ENCODE measurements at regions not wholly inside any gene's neighbourhood (a gene's known extent, or its start where the extent isn't known, plus 50 kb on each side); places are given as distances from the start of the nearest gene placed in this dataset.

- no peak overlapping the region for H3K9ac ChIP-seq
- H3K4me1 ChIP-seq: no peaks in the 10 kb centered on the region
- no peak for TF ChIP-seq Cebpa-rat (IDR thresholded peaks at IDR 0.05)
- no peak overlapping the region for H3K4me3 ChIP-seq
- peaks cover 14 to 22% (median 17%) of the 10 kb centered on the region in 11 experiments for H3K9me3 ChIP-seq (replicated peaks in 1 of 11)
- H4K20me1 ChIP-seq: no peaks in the 10 kb centered on the region
- no peaks in the 10 kb centered on the region for H3K36me3 ChIP-seq
- no peak overlapping the region for H3K27ac ChIP-seq
- no peak overlapping the region for H3K4me2 ChIP-seq
- no peaks in the 10 kb centered on the region for H3K27me3 ChIP-seq
Measured at GRCh38 chr4:187436251-187436650, 559.3 kb upstream of the ZFP42 start.

- no peaks in the 10 kb centered on the region for H4K20me1 ChIP-seq
- no peak for TF ChIP-seq Cebpa-rat (IDR thresholded peaks at IDR 0.05)
- H3K27me3 ChIP-seq: no peaks in the 10 kb centered on the region
- no peak overlapping the region for H3K9ac ChIP-seq
- H3K36me3 ChIP-seq: no peaks in the 10 kb centered on the region
- no peak overlapping the region for H3K4me3 ChIP-seq
- no peaks in the 10 kb centered on the region for H3K9me3 ChIP-seq (replicated peaks in 1 of 11)
- H3K4me1 ChIP-seq: no peaks in the 10 kb centered on the region
- no peak overlapping the region for H3K4me2 ChIP-seq
- H3K27ac ChIP-seq: no peak overlapping the region
Measured at GRCh38 chr4:187444061-187444460, 551.5 kb upstream of the ZFP42 start.

- no peak overlapping the region for H3K9ac ChIP-seq
- H4K20me1 ChIP-seq: no peaks in the 10 kb centered on the region
- no peaks in the 10 kb centered on the region for H3K4me1 ChIP-seq
- no peak overlapping the region for H3K4me3 ChIP-seq
- no peaks in the 10 kb centered on the region for H3K36me3 ChIP-seq
- H3K4me2 ChIP-seq: no peak overlapping the region
- H3K27me3 ChIP-seq: no peaks in the 10 kb centered on the region
- no peak overlapping the region for H3K27ac ChIP-seq
- no peak for TF ChIP-seq Cebpa-rat (IDR thresholded peaks at IDR 0.05)
- no peaks in the 10 kb centered on the region for H3K9me3 ChIP-seq (replicated peaks in 1 of 11)
Measured at GRCh38 chr4:187449702-187450101, 545.9 kb upstream of the ZFP42 start.

- no peak overlapping the region for H3K27ac ChIP-seq
- no peak overlapping the region for H3K4me3 ChIP-seq
- H3K4me1 ChIP-seq: no peaks in the 10 kb centered on the region
- H3K36me3 ChIP-seq: no peaks in the 10 kb centered on the region
- H3K9ac ChIP-seq: no peak overlapping the region
- H4K20me1 ChIP-seq: no peaks in the 10 kb centered on the region
- H3K27me3 ChIP-seq: no peaks in the 10 kb centered on the region
- no peak overlapping the region for H3K4me2 ChIP-seq
- TF ChIP-seq Cebpa-rat (IDR thresholded peaks at IDR 0.05): no peak
- H3K9me3 ChIP-seq (replicated peaks in 1 of 11): no peaks in the 10 kb centered on the region
Measured at GRCh38 chr4:187451776-187452175, 543.8 kb upstream of the ZFP42 start.

GRCh38 chr4:187460016-187460415, 535.6 kb upstream of the ZFP42 start:
- Histone ChIP-seq H3K27ac (no peak overlapping the region), H3K4me1 (no peaks in the 10 kb centered on the region), H3K4me3 (no peak overlapping the region), H3K9ac (no peak overlapping the region), H3K36me3 (no peaks in the 10 kb centered on the region), H3K27me3 (no peaks in the 10 kb centered on the region), H3K9me3 (replicated peaks in 1 of 11) (no peaks in the 10 kb centered on the region), H4K20me1 (no peaks in the 10 kb centered on the region), H3K4me2 (no peak overlapping the region)
- TF ChIP-seq Cebpa-rat (IDR thresholded peaks at IDR 0.05): no peak

- no peaks in the 10 kb centered on the region for H3K36me3 ChIP-seq
- H3K4me1 ChIP-seq: no peaks in the 10 kb centered on the region
- no peak overlapping the region for H3K9ac ChIP-seq
- no peak for TF ChIP-seq Cebpa-rat (IDR thresholded peaks at IDR 0.05)
- H3K27ac ChIP-seq: no peak overlapping the region
- H3K4me2 ChIP-seq: no peak overlapping the region
- no peaks in the 10 kb centered on the region for H3K9me3 ChIP-seq (replicated peaks in 1 of 11)
- no peaks in the 10 kb centered on the region for H4K20me1 ChIP-seq
- H3K4me3 ChIP-seq: no peak overlapping the region
- H3K27me3 ChIP-seq: no peaks in the 10 kb centered on the region
Measured at GRCh38 chr4:187464573-187464972, 531.0 kb upstream of the ZFP42 start.

- no peak overlapping the region for H3K4me2 ChIP-seq
- no peaks in the 10 kb centered on the region for H3K9me3 ChIP-seq (replicated peaks in 1 of 11)
- H3K9ac ChIP-seq: no peak overlapping the region
- H3K4me3 ChIP-seq: no peak overlapping the region
- H3K36me3 ChIP-seq: no peaks in the 10 kb centered on the region
- no peaks in the 10 kb centered on the region for H3K27me3 ChIP-seq
- H3K27ac ChIP-seq: no peak overlapping the region
- no peak for TF ChIP-seq Cebpa-rat (IDR thresholded peaks at IDR 0.05)
- no peaks in the 10 kb centered on the region for H3K4me1 ChIP-seq
- H4K20me1 ChIP-seq: no peaks in the 10 kb centered on the region
Measured at GRCh38 chr4:187467224-187467623, 528.3 kb upstream of the ZFP42 start.

GRCh38 chr4:187469627-187470026, 525.9 kb upstream of the ZFP42 start:
- Histone ChIP-seq H3K27me3 (no peaks in the 10 kb centered on the region), H4K20me1 (no peaks in the 10 kb centered on the region), H3K9ac (no peak overlapping the region), H3K9me3 (replicated peaks in 1 of 11) (no peaks in the 10 kb centered on the region), H3K4me3 (no peak overlapping the region), H3K4me1 (no peaks in the 10 kb centered on the region), H3K36me3 (no peaks in the 10 kb centered on the region), H3K27ac (no peak overlapping the region), H3K4me2 (no peak overlapping the region)
- TF ChIP-seq Cebpa-rat (IDR thresholded peaks at IDR 0.05): no peak

GRCh38 chr4:187470061-187470460, 525.5 kb upstream of the ZFP42 start:
- Histone ChIP-seq H3K27ac (no peak overlapping the region), H3K9me3 (replicated peaks in 1 of 11) (no peaks in the 10 kb centered on the region), H3K9ac (no peak overlapping the region), H3K4me1 (no peaks in the 10 kb centered on the region), H4K20me1 (no peaks in the 10 kb centered on the region), H3K4me3 (no peak overlapping the region), H3K4me2 (no peak overlapping the region), H3K27me3 (no peaks in the 10 kb centered on the region), H3K36me3 (no peaks in the 10 kb centered on the region)
- TF ChIP-seq Cebpa-rat (IDR thresholded peaks at IDR 0.05): no peak

GRCh38 chr4:187474238-187474637, 521.3 kb upstream of the ZFP42 start:
- H3K9ac ChIP-seq: no peak overlapping the region
- no peaks in the 10 kb centered on the region for H3K4me1 ChIP-seq
- H3K4me2 ChIP-seq: no peak overlapping the region
- TF ChIP-seq Cebpa-rat (IDR thresholded peaks at IDR 0.05): no peak
- no peaks in the 10 kb centered on the region for H3K9me3 ChIP-seq (replicated peaks in 1 of 11)
- H3K27ac ChIP-seq: no peak overlapping the region
- no peak overlapping the region for H3K4me3 ChIP-seq
- H4K20me1 ChIP-seq: no peaks in the 10 kb centered on the region
- no peaks in the 10 kb centered on the region for H3K27me3 ChIP-seq
- H3K36me3 ChIP-seq: no peaks in the 10 kb centered on the region

GRCh38 chr4:187475901-187476300, 519.7 kb upstream of the ZFP42 start:
- Histone ChIP-seq H3K36me3 (no peaks in the 10 kb centered on the region), H3K9me3 (replicated peaks in 1 of 11) (no peaks in the 10 kb centered on the region), H3K27ac (no peak overlapping the region), H3K4me3 (no peak overlapping the region), H3K27me3 (no peaks in the 10 kb centered on the region), H3K4me1 (no peaks in the 10 kb centered on the region), H3K4me2 (no peak overlapping the region), H4K20me1 (no peaks in the 10 kb centered on the region), H3K9ac (no peak overlapping the region)
- TF ChIP-seq Cebpa-rat (IDR thresholded peaks at IDR 0.05): no peak

All from BLaER1 treated with 17β-estradiol and CSF1 and Interleukin-3, amounts not matched to agents 10 nM and 100 nM (cell line).